ENCODE measurements at regions not wholly inside any gene's neighbourhood (a gene's known extent, or its start where the extent isn't known, plus 50 kb on each side); places are given as distances from the start of the nearest gene placed in this dataset.
"Not testable (repeated sequence)": the region's sequence is repeated elsewhere in the genome, so short reads cannot be mapped to it uniquely, and the experiment has no call there.

GRCh38 chr6:67887747-67888545 is 747.1 kb upstream of the ADGRB3 start:
- DNase-seq: no peak

GRCh38 chr6:67887419-67887746 is 747.7 kb upstream of the ADGRB3 start:
- no peak for DNase-seq

GRCh38 chr6:67886840-67887292 is 748.2 kb upstream of the ADGRB3 start:
- DNase-seq: no peak

- no peak for DNase-seq
These were observed 748.9 kb upstream of the ADGRB3 start for GRCh38 chr6:67886036-67886707.

- DNase-seq: no peak
These were observed 749.7 kb upstream of the ADGRB3 start for GRCh38 chr6:67885081-67886033.

- DNase-seq: no peak
These were observed 750.6 kb upstream of the ADGRB3 start for GRCh38 chr6:67884442-67884841.

- DNase-seq: no peak
These were observed 751.3 kb upstream of the ADGRB3 start for GRCh38 chr6:67883500-67884366.

GRCh38 chr6:67882436-67883311 is 752.4 kb upstream of the ADGRB3 start:
- no peak for DNase-seq

GRCh38 chr6:67881706-67882065 is 753.4 kb upstream of the ADGRB3 start:
- DNase-seq: no peak

- no peak for DNase-seq
These were observed 754.0 kb upstream of the ADGRB3 start for GRCh38 chr6:67880939-67881705.

- DNase-seq: not testable (repeated sequence)
These were observed 754.7 kb upstream of the ADGRB3 start for GRCh38 chr6:67880343-67880742.

- not testable (repeated sequence) for DNase-seq
These were observed 755.2 kb upstream of the ADGRB3 start for GRCh38 chr6:67879928-67880327.

GRCh38 chr6:67879105-67879904 is 755.8 kb upstream of the ADGRB3 start:
- not testable (repeated sequence) for DNase-seq

- DNase-seq: not testable (repeated sequence)
These were observed 756.9 kb upstream of the ADGRB3 start for GRCh38 chr6:67878216-67878615.

GRCh38 chr6:67877288-67877687 is 757.8 kb upstream of the ADGRB3 start:
- no peak for DNase-seq

- DNase-seq: no peak
These were observed 759.2 kb upstream of the ADGRB3 start for GRCh38 chr6:67875877-67876383.

GRCh38 chr6:67870321-67870720 is 764.8 kb upstream of the ADGRB3 start:
- DNase-seq: no peak

GRCh38 chr6:67863346-67863745 is 771.7 kb upstream of the ADGRB3 start:
- DNase-seq: peak; percentile 45

- no peak for DNase-seq
These were observed 781.0 kb upstream of the ADGRB3 start for GRCh38 chr6:67854098-67854497.
